ENCODE measurements at regions not wholly inside any gene's neighbourhood (a gene's known extent, or its start where the extent isn't known, plus 50 kb on each side); places are given as distances from the start of the nearest gene placed in this dataset.

DNA sequence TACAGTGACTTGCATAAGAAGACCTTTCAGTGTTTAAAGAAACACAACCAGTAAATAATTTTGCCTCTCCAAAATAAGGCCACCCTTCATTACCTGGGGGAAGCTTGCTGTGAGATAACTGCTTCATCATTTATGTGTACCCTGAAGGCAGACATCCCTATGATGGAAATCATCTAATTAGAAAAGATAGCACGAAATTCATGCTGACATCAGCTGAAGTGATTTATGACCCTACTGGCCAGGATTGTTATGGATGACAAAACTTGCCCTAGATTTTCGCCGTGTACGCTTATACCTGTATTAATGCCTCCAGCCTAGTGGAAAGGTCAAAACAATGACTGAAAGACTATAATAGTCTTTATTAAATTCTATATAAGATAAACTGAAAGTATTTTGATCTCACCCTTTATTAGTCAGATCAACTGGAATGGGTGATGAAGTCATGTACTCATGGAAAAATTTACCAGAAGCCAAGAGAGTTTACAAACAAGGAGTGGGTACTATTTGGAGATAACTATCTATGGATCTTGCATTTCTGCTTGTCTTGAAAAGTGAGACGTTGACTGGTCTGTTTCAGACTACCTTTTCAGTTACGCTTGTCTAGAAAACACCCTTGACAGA lies 114.2 kb downstream of the PPP1R3A start:
- TF ChIP-seq, protein P1, sequence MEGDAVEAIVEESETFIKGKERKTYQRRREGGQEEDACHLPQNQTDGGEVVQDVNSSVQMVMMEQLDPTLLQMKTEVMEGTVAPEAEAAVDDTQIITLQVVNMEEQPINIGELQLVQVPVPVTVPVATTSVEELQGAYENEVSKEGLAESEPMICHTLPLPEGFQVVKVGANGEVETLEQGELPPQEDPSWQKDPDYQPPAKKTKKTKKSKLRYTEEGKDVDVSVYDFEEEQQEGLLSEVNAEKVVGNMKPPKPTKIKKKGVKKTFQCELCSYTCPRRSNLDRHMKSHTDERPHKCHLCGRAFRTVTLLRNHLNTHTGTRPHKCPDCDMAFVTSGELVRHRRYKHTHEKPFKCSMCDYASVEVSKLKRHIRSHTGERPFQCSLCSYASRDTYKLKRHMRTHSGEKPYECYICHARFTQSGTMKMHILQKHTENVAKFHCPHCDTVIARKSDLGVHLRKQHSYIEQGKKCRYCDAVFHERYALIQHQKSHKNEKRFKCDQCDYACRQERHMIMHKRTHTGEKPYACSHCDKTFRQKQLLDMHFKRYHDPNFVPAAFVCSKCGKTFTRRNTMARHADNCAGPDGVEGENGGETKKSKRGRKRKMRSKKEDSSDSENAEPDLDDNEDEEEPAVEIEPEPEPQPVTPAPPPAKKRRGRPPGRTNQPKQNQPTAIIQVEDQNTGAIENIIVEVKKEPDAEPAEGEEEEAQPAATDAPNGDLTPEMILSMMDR (IDR thresholded peaks at IDR 0.05) = no peak
- TF ChIP-seq POLR2A (IDR thresholded peaks at IDR 0.05) = no peak
